Mucosa of gallbladder (tissue), 1 donor: ENCODE measurements at regions not wholly inside any gene's neighbourhood (a gene's known extent, or its start where the extent isn't known, plus 50 kb on each side); places are given as distances from the start of the nearest gene placed in this dataset.
"Not testable (repeated sequence)": the region's sequence is repeated elsewhere in the genome, so short reads cannot be mapped to it uniquely, and the experiment has no call there.

Experiments
- DNase-seq: peaks from one replicate; pipeline ENCODE4 v3.0.0-alpha.2; 2020; ENCODE audit warnings: low spot score
- donor health status: DM: no; HTN: no; CAD: no.

- no peak for DNase-seq
These were observed 138.9 kb downstream of the LARP7 start for GRCh38 chr4:112775801-112776200.

GRCh38 chr4:112776535-112776934, 139.6 kb downstream of the LARP7 start:
- no peak for DNase-seq

GRCh38 chr4:112778520-112778919, 141.6 kb downstream of the LARP7 start:
- no peak for DNase-seq

GRCh38 chr4:112793033-112793432, 156.1 kb downstream of the LARP7 start:
- no peak for DNase-seq

- DNase-seq = no peak
These were observed 163.1 kb downstream of the LARP7 start for GRCh38 chr4:112800001-112800400.

GRCh38 chr4:112801341-112801740, 164.4 kb downstream of the LARP7 start:
- DNase-seq = no peak

- DNase-seq = no peak
These were observed 165.8 kb downstream of the LARP7 start for GRCh38 chr4:112802780-112803179.

GRCh38 chr4:112807083-112807482, 170.1 kb downstream of the LARP7 start:
- DNase-seq = no peak

GRCh38 chr4:112808001-112808400, 171.1 kb downstream of the LARP7 start:
- no peak for DNase-seq

GRCh38 chr4:112813790-112814189, 176.8 kb downstream of the LARP7 start:
- DNase-seq = no peak

- DNase-seq = peak; percentile 16
These were observed 181.1 kb downstream of the LARP7 start for GRCh38 chr4:112817933-112818593.

- no peak for DNase-seq
These were observed 181.6 kb downstream of the LARP7 start for GRCh38 chr4:112818594-112818965.

- DNase-seq = no peak
These were observed 182.8 kb downstream of the LARP7 start for GRCh38 chr4:112819729-112820128.

- no peak for DNase-seq
These were observed 186.2 kb downstream of the LARP7 start for GRCh38 chr4:112823156-112823555.

GRCh38 chr4:112823606-112824005, 186.7 kb downstream of the LARP7 start:
- DNase-seq = no peak

GRCh38 chr4:112830753-112831386, 193.9 kb downstream of the LARP7 start:
- DNase-seq = no peak

GRCh38 chr4:112832493-112832892, 195.6 kb downstream of the LARP7 start:
- no peak for DNase-seq

- no peak for DNase-seq
These were observed 200.0 kb downstream of the LARP7 start for GRCh38 chr4:112836895-112837294.

GRCh38 chr4:112838015-112838414, 201.1 kb downstream of the LARP7 start:
- DNase-seq = not testable (repeated sequence)

GRCh38 chr4:112840061-112840460, 203.1 kb downstream of the LARP7 start:
- no peak for DNase-seq

GRCh38 chr4:112840619-112841018, 203.7 kb downstream of the LARP7 start:
- no peak for DNase-seq

- DNase-seq = no peak
These were observed 205.6 kb downstream of the LARP7 start for GRCh38 chr4:112842513-112842912.

- DNase-seq = no peak
These were observed 204.1 kb upstream of the ANK2 start for GRCh38 chr4:112845386-112845785.

- DNase-seq = no peak
These were observed 202.4 kb upstream of the ANK2 start for GRCh38 chr4:112847045-112847444.
